MM.1S (cell line): ENCODE measurements at regions not wholly inside any gene's neighbourhood (a gene's known extent, or its start where the extent isn't known, plus 50 kb on each side); places are given as distances from the start of the nearest gene placed in this dataset.

Experiments
- DNase-seq: peaks from one replicate; pipeline ENCODE4 v3.0.0-alpha.2; 2015
- H2AFZ ChIP-seq: fragments of 300-600 bp; sonication (generic); 2 replicates; pipeline ENCODE4 v1.6.0; 2016; ENCODE audit warnings: antibody characterized with exemption, low read length
- H3F3A ChIP-seq: fragments of 300-600 bp; sonication (generic); 2 replicates; pipeline ENCODE4 v1.6.1; 2016; ENCODE audit warnings: mild to moderate bottlenecking, antibody characterized with exemption, low read length, moderate library complexity, mixed read lengths; ENCODE audit not compliant: insufficient read depth
- H3K27ac ChIP-seq: fragments of 300-600 bp; sonication (generic); 2 replicates; pipeline ENCODE4 v1.5.1; 2016; ENCODE audit warnings: mild to moderate bottlenecking, low read length
- H3K27me3 ChIP-seq: fragments of 300-600 bp; sonication (generic); replicated peaks from 2 replicates; pipeline ENCODE4 v1.6.0; 2016; ENCODE audit warnings: low read length; ENCODE audit not compliant: insufficient read depth
- H3K36me3 ChIP-seq: fragments of 300-600 bp; sonication (generic); replicated peaks from 2 replicates; pipeline ENCODE4 v1.6.1; 2016; ENCODE audit warnings: mild to moderate bottlenecking, low read length, mixed read lengths; ENCODE audit not compliant: insufficient read depth
- H3K4me1 ChIP-seq: fragments of 300-600 bp; sonication (generic); 2 replicates; pipeline ENCODE4 v1.6.1; 2016; ENCODE audit warnings: low read length, mixed read lengths
- H3K4me2 ChIP-seq: fragments of 300-600 bp; sonication (generic); 2 replicates; pipeline ENCODE4 v1.6.0; 2016; ENCODE audit warnings: low read depth, low read length
- H3K4me3 ChIP-seq: fragments of 300-600 bp; sonication (generic); 2 replicates; pipeline ENCODE4 v1.5.1; 2016; ENCODE audit warnings: low read length, mixed read lengths
- H3K79me2 ChIP-seq: fragments of 300-600 bp; sonication (generic); 2 replicates; pipeline ENCODE4 v1.6.1; 2016; ENCODE audit warnings: mixed run types, low read length, mixed read lengths
- H3K9ac ChIP-seq: fragments of 300-600 bp; sonication (generic); 2 replicates; pipeline ENCODE4 v1.6.1; 2016; ENCODE audit warnings: low read length, mixed read lengths
- H3K9me2 ChIP-seq: fragments of 300-600 bp; sonication (generic); replicated peaks from 2 replicates; pipeline ENCODE4 v1.6.1; 2016; ENCODE audit warnings: mild to moderate bottlenecking, low read length, mixed read lengths; ENCODE audit not compliant: insufficient read depth
- H3K9me3 ChIP-seq: fragments of 300-600 bp; sonication (generic); replicated peaks from 2 replicates; pipeline ENCODE4 v1.6.1; 2016; ENCODE audit warnings: mild to moderate bottlenecking, low read length, mixed read lengths; ENCODE audit not compliant: insufficient read depth
- H4K20me1 ChIP-seq: fragments of 300-600 bp; sonication (generic); 2 replicates; pipeline ENCODE4 v1.6.1; 2016; ENCODE audit warnings: mild to moderate bottlenecking, low read length, moderate library complexity, mixed read lengths; ENCODE audit not compliant: insufficient read depth
- EZH2 ChIP-seq: fragments of 300-600 bp; sonication (generic); optimal IDR thresholded peaks from 2 replicates; pipeline ENCODE3; 2017; ENCODE audit warnings: low read depth, mild to moderate bottlenecking, antibody characterized with exemption, low read length, mixed read lengths
- EZH2phosphoT487 ChIP-seq: fragments of 300-600 bp; sonication (generic); IDR thresholded peaks from 2 replicates; pipeline ENCODE4 v1.6.1; 2018; ENCODE audit warnings: antibody characterized with exemption, low read length
- TF ChIP-seq, protein P1 (sequence below): fragments of 300-600 bp; sonication (generic); IDR thresholded peaks from 2 replicates; pipeline ENCODE4 v1.5.1; 2016; ENCODE audit warnings: antibody characterized with exemption, low read length, mixed read lengths

DNA sequence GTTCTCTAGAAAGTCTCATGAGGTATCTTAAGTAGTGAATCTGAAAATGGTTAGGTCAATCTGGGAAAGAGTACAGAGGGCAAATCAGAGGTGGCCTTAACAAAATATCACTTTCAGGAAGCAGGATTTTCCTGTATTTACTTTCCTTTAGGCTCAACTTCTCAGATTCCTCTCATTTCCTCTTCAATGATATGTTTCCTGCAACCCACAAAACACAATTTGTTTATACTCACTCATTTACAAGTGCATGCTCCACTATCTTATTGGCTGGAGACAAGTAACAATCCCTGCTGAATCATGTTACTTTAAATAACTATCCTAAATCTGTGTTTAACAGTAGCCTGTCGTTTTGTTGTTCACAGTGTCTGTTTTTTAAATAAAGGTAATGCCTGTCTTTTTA lies 228.1 kb downstream of the DSC3 start:
- Histone ChIP-seq H3K9ac (no peak overlapping the region), H3K36me3 (no peaks in the 10 kb centered on the region), H3K27ac (no peak overlapping the region), H2AFZ (no peak overlapping the region), H3F3A (no peaks in the 10 kb centered on the region), H3K9me3 (no peaks in the 10 kb centered on the region), H3K79me2 (no peaks in the 10 kb centered on the region), H3K4me2 (no peak overlapping the region), H3K4me1 (no peaks in the 10 kb centered on the region), H3K9me2 (no peaks in the 10 kb centered on the region), H3K4me3 (no peak overlapping the region), H4K20me1 (no peaks in the 10 kb centered on the region), H3K27me3 (no peaks in the 10 kb centered on the region)
- TF ChIP-seq, protein P1, sequence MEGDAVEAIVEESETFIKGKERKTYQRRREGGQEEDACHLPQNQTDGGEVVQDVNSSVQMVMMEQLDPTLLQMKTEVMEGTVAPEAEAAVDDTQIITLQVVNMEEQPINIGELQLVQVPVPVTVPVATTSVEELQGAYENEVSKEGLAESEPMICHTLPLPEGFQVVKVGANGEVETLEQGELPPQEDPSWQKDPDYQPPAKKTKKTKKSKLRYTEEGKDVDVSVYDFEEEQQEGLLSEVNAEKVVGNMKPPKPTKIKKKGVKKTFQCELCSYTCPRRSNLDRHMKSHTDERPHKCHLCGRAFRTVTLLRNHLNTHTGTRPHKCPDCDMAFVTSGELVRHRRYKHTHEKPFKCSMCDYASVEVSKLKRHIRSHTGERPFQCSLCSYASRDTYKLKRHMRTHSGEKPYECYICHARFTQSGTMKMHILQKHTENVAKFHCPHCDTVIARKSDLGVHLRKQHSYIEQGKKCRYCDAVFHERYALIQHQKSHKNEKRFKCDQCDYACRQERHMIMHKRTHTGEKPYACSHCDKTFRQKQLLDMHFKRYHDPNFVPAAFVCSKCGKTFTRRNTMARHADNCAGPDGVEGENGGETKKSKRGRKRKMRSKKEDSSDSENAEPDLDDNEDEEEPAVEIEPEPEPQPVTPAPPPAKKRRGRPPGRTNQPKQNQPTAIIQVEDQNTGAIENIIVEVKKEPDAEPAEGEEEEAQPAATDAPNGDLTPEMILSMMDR: no peak
- TF ChIP-seq EZH2phosphoT487 (no peak), EZH2 (no peak)
- DNase-seq: no peak

DNA sequence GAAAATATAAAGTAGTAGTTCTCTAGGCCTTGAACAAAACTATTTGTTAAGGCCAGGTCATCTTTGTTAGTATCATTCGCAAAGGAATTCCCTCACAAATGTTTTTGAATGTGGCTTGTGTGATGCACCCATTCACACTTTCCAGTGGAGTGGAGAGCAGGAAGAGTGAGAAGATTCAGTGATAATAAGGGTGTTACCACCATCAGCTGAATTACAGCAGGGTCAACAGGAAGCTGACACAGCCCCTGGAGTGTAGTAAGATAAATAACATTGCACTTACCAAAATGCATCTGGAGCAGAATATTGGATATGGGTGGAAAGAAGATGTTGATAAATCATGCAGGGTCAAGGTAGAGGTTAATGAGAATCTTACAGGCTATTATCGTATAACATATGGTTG lies 231.0 kb downstream of the DSC3 start:
- TF ChIP-seq EZH2 (no peak), EZH2phosphoT487 (no peak)
- TF ChIP-seq, protein P1: no peak
- no peak for DNase-seq

GRCh38 chr18:30810580-30810979 lies 232.0 kb downstream of the DSC3 start:
- no peaks in the 10 kb centered on the region for H3K36me3 ChIP-seq
- no peaks in the 10 kb centered on the region for H3K27me3 ChIP-seq
- DNase-seq: no peak
- no peaks in the 10 kb centered on the region for H4K20me1 ChIP-seq
- no peaks in the 10 kb centered on the region for H3K9me3 ChIP-seq
- H3K9ac ChIP-seq: no peak overlapping the region
- no peak overlapping the region for H3K4me2 ChIP-seq
- H3K9me2 ChIP-seq: no peaks in the 10 kb centered on the region
- TF ChIP-seq EZH2 (no peak), EZH2phosphoT487 (no peak)
- TF ChIP-seq, protein P1: no peak
- H3K4me1 ChIP-seq: no peaks in the 10 kb centered on the region
- H3K4me3 ChIP-seq: no peak overlapping the region
- H3F3A ChIP-seq: no peaks in the 10 kb centered on the region
- H3K27ac ChIP-seq: no peak overlapping the region
- H3K79me2 ChIP-seq: no peaks in the 10 kb centered on the region
- H2AFZ ChIP-seq: no peak overlapping the region

More for the DNA sequence above, 231.0 kb downstream of the DSC3 start:
- no peaks in the 10 kb centered on the region for H3K9me3 ChIP-seq
- no peak overlapping the region for H3K4me3 ChIP-seq
- no peaks in the 10 kb centered on the region for H3K36me3 ChIP-seq
- no peak overlapping the region for H3K9ac ChIP-seq
- no peak overlapping the region for H2AFZ ChIP-seq
- no peaks in the 10 kb centered on the region for H3K9me2 ChIP-seq
- no peak overlapping the region for H3K4me2 ChIP-seq
- no peaks in the 10 kb centered on the region for H3K79me2 ChIP-seq
- H3K4me1 ChIP-seq: no peaks in the 10 kb centered on the region
- H3K27ac ChIP-seq: no peak overlapping the region
- no peaks in the 10 kb centered on the region for H3K27me3 ChIP-seq
- H4K20me1 ChIP-seq: no peaks in the 10 kb centered on the region
- H3F3A ChIP-seq: no peaks in the 10 kb centered on the region
